HG03469 (cell line): ENCODE measurements at regions not wholly inside any gene's neighbourhood (a gene's known extent, or its start where the extent isn't known, plus 50 kb on each side); places are given as distances from the start of the nearest gene placed in this dataset.

Experiments
- ATAC-seq: cut with Tn5 transposase; IDR thresholded peaks from one replicate; pipeline ENCODE4 v1.9.1; 2021; ENCODE audit warnings: mild to moderate bottlenecking, moderate library complexity, moderate number of reproducible peaks; ENCODE audit not compliant: unreplicated experiment

DNA sequence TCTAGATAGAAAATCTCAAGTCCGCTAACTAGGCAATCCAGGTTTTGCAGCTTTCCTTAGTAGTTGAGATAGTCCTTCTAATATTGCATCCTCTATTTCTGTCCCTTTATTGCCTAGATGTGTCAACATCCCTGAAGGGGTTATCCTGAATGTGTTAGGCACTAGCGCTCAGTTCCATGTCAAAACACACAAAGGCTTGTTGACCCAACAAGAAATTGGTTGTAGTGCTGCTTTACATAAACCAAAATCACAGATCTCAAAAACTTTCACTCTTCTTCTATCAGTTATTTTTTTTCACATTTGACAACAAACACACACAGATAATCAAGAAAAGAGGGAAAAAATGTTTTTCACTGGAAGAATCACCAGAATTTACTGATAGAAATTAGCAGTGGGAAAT, 51.4 kb upstream of the SOX2 start:
- ATAC-seq: no peak

DNA sequence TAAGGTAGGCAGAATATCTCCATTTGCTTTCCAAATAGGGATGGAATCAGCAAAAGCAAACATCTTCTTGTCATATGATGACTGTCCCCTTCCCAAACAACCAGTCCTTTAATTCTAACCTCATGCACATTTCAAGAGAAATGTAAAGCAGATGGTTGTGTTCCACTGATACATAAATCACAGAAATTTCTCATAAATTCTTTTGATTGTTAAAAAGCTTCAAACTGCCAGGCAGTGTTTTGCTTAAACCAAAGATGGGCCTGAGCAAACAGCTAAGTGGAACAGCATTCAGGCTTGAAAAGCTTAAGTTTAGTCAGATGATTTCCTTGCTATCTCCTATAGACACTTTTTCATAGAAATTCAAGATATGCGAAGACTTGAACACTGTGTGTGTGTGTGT, 74.3 kb upstream of the SOX2 start:
- ATAC-seq: no peak

DNA sequence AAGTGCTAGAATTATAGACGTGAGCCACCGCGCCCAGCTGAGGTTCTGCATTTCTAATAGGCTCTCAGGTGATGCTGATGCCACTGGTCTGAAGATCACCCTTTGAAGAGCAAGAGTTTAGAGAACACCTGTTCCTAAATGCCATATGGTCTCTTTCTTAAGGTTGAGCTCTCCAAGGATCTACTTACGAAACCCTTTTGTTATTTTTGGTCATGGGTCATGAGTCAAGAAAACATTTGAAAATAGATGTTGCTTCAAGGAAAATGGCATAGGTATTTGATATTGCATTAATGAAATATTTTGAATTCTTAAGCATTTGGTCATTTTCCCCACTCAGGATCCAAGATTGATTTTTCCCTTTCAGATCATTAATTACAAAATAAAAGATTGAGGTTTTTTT, 74.7 kb upstream of the SOX2 start:
- ATAC-seq: no peak

DNA sequence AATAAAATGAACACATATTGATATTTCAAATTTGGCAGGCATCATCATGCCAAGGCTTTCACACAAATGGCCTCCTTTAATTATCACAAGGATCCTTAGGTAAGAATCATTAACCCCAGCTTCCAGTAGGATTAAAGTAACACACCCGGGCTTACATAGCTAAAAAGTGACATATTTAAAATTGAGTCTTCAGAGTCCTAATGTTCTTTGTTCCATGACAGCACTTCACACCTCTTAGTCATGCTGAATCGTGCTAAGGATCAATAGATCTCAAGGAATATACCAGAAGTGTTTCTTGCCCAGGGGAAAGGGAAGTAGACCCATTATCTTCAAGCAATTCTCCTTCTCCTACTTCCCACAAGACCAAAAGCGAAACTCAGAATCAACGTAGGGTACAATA, 76.6 kb upstream of the SOX2 start:
- ATAC-seq: no peak

DNA sequence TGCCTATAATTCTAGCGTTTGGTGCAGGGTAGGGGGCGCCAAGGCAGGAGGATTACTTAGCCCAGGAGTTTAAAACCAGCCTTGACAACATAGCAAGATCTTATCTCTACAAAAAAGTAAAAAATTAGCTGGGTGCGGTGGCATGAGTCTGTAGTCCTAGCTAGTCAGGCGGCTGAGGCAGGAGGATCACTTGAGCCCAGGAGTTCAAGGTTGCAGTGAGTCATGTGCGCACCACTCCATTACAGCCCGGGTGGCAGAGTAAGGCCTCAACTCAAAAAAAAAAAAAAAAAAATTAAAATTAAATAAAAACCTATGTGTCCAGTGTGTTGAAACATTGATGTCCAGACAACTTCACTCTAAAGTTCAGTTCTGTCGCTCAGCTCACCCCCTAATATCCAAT, 78.2 kb upstream of the SOX2 start:
- no peak for ATAC-seq

DNA sequence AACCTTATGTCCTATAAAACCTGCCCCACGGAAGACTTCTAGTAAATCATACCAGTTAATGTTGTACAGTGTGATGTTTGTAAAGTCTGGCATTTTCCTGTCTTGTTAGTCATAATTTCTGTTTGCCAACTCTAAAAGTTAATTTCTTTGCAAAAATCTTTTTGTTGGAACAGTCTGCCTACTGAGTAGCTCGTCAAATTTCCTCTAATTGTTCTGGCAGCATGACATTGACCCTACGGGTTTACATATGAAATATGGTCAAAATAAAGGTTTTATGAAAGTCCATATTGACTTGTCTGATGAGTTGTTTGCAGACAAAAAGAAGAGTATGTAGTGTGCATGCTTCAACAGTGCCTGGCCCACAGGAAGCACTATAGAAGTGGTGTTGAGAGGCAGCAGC, 79.8 kb upstream of the SOX2 start:
- no peak for ATAC-seq

DNA sequence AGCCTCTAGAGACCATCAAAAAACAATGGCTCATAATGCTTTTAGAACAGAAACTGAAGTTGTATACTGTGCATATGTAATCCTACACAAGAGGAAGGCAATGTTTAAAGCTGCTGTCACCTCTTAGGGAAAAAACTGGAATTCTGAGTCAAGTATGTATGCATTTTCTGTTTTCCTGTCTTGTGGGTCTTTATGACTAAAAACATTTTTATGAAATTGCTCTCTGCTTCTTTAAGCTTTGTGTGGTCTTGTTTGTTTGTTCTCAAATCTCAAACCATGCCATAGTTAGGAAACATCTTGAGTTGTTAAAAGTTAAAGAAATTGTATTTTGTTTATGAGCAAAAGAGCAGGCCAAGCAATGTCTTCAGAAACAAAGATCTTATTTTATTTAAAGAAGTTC, 80.9 kb upstream of the SOX2 start:
- ATAC-seq: no peak

DNA sequence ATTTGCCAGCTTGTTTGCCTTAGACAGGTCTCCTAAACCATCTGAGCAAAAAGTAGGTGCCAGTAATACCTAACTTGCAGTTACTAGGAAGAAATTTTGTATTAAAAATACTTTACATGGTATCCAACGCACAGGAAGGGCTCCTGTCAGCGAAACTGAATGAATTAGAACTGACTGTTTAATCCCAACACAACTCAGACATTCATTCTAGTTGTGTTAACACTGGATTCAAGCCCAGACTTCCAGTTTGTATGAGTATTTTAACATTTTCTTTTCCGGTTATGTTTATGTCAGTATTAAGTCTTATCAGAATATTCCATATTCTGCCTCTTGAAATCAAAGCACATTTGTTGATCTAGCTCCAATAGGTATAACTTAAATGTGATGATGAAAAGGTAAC, 82.0 kb upstream of the SOX2 start:
- ATAC-seq: no peak

DNA sequence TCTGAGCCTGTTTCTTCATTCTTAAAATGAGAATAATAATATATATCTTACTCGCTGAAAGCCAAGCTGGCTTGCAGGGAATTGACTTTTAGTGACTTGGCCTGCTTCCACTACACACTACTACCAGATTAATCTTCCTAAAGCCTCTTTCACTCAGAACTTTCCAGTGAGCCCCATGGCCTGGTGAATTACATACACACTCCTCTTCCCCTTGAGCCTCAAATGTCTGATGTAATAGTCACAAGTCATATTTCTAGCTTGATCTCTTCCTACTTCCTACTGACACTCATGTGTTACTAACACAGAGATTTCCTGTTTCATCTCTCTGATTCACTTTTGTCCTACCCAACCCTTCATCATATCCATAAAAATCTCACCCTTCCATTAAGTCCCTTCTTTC, 82.7 kb upstream of the SOX2 start:
- no peak for ATAC-seq

DNA sequence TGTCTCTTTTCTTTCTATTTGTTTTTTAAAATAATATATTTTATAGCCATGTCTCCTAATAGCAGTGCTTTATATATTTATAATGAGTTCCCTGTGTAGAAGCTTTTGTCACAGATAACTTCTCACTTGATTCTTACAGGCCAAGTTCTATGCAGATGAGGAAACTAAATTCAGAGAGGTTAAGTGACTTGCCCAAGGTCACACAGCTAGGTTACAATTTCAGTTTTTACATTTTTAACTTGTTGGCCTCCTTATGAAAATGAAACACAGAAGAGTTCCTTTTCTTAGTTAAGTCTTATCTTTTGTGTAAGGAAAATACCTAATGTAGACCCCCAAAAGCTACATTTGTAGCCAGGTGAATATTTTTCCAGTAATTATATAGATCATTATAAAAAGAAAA, 83.3 kb upstream of the SOX2 start:
- no peak for ATAC-seq

DNA sequence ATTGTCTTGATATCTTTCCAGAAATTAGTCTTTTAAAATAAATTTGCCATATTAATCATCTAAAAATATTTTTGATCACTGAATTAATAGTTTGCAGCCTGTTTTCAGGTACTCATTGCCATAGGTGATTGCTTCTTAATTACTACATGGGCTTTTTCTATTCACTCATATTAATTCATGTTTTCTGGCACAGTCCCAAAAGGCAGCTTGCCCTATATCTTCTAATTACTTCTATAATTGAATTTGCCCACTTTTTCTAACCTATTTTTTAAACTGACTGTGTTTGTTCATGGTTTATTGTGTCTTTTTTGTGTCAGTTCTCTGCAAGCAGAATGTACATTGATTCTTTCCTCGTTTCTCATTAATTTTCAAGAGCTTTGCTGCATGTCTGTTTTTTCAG, 85.7 kb upstream of the SOX2 start:
- no peak for ATAC-seq

DNA sequence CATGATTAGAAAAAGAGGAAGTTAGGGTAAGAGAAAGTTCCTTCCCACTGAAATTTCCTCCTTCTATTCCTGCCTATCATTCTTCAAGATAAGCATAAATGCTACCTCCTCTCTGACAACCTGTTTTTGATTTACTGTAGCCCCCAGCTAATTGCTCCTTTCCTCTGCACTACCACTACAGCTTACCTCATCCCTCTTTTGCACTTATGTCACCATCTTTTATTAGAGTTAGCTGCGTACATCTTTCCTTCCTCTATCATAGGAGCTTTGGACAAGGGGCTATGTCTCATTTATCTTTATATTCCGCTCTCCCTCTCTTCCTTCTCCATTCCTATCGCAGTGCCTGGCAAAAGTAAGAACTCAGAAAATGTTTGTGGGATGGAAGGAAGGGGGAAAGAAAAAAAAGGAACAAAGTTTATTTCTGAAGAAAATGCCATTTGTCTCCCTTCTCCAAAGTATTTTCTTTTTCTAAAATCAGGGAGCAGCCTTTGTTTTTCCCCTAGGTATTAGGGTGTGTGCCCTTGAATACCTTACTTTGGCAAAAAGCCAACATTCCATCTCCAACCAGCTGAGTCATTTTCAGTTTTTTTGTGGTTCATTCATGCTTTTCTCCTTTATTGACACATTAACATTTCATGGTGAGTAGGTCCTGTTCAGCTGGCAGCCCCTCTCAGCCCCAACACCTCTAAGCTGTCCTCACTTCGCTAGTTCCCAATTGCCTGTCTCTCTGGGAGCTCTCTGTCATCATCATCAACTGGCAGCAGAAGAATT, 87.6 kb upstream of the SOX2 start:
- no peak for ATAC-seq

DNA sequence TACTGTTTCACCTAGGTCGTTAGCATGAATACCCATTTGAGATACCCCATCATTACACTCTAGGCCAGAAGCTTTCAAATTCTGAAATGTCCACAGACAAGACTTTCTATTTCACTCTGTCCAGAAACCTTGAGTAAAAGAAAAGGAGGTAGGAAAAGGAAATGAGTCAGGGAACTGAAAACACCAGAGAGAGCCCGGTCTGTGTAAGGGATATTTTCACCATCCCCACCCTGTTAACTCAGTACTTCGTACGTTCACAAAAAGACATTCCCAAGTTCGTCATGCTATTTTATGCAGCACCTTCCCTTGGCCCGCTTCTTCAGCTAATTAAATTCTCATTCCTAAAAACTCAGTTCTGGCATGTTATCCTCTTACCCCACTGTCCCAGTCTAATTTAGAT, 89.4 kb upstream of the SOX2 start:
- ATAC-seq: no peak

DNA sequence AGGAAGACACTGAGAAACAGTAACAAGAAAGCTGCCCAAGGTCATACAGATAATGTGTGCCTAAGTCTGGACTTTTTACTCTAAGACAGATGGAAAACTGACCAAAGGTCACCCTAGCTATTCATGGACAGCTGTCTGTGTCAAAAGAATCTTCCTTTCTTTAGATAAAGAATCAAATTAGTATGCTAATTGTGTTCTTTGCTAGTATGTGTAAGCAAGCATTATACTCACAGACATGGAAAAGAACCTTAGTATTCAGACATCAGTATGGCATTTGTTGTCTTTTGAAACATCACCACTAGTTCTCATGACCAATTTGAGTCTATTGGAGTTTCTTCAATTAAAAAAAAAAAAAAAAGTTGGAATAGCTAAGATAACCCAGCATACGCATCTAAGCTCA, 91.8 kb upstream of the SOX2 start:
- ATAC-seq: no peak

DNA sequence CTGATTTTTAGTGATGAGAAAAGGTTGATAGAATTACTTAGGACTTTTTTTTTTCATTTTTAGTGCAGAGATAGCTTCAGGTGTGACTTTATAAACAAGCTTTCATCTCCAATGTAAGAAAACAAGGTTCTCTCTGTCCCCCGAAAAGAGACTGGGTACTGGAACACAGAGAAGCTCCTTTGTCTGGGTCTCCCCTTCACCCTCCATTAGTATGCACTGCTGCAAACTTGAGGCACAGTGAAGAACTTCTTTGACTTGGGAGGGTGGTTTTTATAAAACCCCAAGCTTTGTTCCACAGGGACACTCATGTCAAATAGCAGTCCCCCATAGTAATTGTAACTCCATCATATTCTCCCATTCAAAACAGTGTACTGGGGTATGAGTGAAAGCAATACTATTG, 93.5 kb upstream of the SOX2 start:
- no peak for ATAC-seq

DNA sequence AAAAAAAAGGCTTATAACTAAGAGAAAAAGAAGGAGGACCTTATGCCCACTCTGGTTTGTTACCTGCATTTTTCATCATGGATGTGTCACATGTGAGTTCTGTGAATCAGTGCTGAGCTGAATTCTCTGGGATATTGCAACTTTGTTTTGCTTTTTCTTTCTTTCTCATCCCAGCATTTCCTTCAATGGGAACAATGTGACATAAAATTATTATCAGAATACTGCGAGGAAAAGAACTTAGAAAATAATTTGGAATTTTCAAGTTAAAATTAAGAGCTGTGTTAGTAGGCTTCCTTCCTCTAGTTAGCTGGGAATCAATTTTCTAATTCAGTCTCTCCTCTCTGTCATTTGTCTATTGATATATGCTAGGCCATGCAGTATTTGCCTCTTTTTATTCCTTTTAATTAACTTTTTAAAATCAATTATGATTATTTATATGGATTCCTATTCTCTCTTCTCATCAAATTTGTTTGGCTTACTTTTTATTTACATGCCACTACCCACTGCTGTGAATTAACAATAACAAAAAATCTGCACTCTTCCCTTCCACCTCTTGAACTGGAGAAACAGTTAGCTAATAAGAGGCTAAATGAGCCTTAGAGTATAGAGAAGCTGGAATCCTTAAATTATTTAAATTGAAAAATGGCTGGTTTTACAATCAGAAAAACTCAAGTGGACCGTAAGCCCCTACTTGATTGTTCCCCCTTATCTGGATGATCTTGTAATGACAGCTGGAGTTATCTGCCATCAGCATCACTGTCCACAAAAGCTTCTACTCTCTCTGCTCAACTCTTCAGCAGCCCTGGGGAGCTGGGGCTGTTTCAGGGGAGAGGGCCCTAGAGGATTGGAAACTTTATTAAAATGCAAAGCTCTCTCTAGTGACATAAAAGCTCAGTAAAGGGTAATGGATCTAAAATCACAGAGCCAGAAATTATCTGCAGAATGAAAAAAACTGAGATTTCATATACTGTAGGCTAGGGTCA, 95.3 kb upstream of the SOX2 start:
- ATAC-seq: no peak

DNA sequence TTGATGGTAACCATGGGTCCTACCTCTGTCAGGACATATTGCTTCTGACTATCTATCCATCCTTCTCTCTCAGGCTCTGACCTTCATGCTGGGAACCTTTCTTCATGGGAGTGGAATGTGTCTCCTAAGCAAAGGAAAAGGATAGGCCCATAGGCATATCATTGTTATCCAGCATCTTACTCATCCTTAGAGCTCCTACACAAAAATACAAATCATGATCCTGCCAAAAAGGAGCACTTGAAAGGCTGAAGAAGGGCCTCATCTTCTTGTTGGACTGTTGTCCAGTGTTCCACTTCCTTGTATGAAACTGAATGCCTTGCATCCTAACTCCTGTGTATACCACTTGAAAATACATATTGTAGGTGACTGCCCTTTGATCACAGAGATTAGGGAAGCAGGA, 96.1 kb upstream of the SOX2 start:
- no peak for ATAC-seq

DNA sequence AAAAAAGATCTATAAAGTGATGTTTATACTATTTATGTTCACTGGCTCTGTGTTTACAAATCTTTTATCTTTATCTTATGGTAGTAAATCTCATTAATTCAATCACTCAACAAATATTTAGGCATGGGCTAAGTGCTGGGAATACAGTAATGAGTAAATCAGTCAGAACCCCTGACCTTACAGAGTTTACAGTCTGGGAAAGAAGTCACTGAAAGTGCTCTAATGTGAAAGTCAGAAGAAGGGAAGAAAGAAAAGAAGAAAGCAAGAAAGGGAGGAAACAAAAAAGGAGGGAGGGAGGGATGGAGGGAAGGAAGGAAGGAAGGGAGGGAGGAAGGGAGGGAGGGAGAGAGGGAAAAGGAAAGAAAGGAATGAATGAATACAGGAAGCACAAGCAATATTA, 96.8 kb upstream of the SOX2 start:
- ATAC-seq: no peak

DNA sequence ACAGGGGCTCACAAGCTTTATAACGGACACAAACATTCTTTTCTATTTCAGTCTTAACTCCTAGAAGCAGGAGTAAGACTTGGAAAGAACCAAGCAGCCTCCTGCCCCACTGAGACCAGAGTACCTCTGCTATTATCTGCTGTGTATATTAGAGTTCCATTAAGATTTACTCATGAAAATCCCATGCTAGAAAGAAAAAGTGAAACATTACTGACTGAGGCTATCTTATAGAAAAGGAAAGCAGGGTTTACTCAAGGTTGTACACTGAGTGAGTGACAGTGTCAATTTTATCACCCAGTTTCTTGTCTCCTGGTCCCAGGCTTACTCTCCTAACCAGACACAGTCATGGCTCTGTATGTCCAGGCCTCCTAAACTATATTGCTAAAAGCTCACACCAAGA, 97.9 kb upstream of the SOX2 start:
- no peak for ATAC-seq

DNA sequence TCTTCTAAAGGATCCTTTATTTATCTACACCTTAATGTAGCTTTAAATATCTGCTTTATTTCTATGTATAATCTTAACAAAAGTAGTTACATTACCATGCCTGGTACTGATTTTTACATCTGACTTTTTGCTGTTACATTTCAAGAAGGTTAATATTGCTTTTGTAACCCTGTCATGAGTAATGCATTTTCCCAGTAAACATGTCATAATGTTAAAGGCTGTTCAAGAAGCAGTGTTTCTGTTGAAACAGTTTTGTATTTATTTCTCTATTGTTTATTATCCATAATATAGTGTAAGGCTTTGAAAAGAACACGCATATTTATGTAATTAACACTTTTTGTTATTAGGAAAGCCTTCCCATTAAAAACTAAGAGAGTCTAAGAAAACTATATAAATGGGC, 98.5 kb upstream of the SOX2 start:
- ATAC-seq: no peak

DNA sequence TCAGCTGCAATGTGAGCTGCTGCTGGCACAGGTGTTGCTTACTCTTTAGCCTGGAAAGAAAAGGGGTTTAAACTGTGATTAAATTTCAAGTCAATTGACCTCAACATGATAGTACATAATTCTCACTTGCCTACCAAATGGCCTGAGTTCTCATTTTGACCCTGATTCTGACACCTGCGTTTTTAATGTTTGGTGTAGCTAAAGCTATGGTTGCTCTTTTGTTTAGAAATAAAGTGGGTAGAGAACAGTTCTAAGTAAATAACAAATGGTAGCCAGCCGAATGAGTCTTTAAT, 100.8 kb upstream of the SOX2 start:
- ATAC-seq: no peak
